ENCODE measurements at regions not wholly inside any gene's neighbourhood (a gene's known extent, or its start where the extent isn't known, plus 50 kb on each side); places are given as distances from the start of the nearest gene placed in this dataset.

GRCh38 chr4:170425040-170425439 is 335.3 kb upstream of the AADAT start:
- DNase-seq (ENCODE audit: low read depth in 1 of 2, low spot score in 2 of 2), result no peak
- H3K18ac ChIP-seq (ENCODE audit: extremely low read depth, low read length), result no peak overlapping the region
- no peak overlapping the region for H3K4ac ChIP-seq (replicated peaks; ENCODE audit: insufficient read length, low read depth, low read length)
- no peaks in the 10 kb centered on the region for H4K20me1 ChIP-seq (replicated peaks in 1 of 2; ENCODE audit: control insufficient read depth in 1 of 2, insufficient read depth in 2 of 2, low read length in 2 of 2)
- FAIRE-seq, result no peak
- WGBS, 2 experiments (ENCODE audit: extremely low coverage in 1 of 2, insufficient coverage in 1 of 2, insufficient read length in 1 of 2, insufficient replicate concordance in 2 of 2, low coverage in 1 of 2, low lambda C conversion rate in 2 of 2, missing lambda C conversion rate in 1 of 2), result 90% methylated on average over 1 of the region's 1 CpG; no CpG with 5 or more reads in 1 of the 2 experiments
- no peaks in the 10 kb centered on the region for H3K79me2 ChIP-seq (ENCODE audit: control insufficient read depth in 1 of 2, insufficient read depth in 2 of 2, low read length in 2 of 2)
- CTCF ChIA-PET (ENCODE audit: partially characterized antibody), result no interaction called here
- H4K91ac ChIP-seq (replicated peaks; ENCODE audit: insufficient read length, low read length), result no peak overlapping the region
- no peaks in the 10 kb centered on the region for H3K23me2 ChIP-seq (ENCODE audit: low read depth, low read length)
- no peak overlapping the region for H4K8ac ChIP-seq (ENCODE audit: extremely low read depth, insufficient read depth, low read length)
- H2AFZ ChIP-seq (ENCODE audit: low read length), result no peak overlapping the region
- no peak overlapping the region for H2BK20ac ChIP-seq (ENCODE audit: low read length)
- H4K5ac ChIP-seq (ENCODE audit: insufficient read length, low read depth, low read length), result no peak overlapping the region
- no peak overlapping the region for H3K14ac ChIP-seq (ENCODE audit: insufficient read length)
- no peaks in the 10 kb centered on the region for H3K9me3 ChIP-seq (ENCODE audit: insufficient read depth in 2 of 2, low read depth in 1 of 2, low read length in 1 of 2)
- no peak overlapping the region for H3K23ac ChIP-seq (ENCODE audit: insufficient read length)
- no peak overlapping the region for H3K9ac ChIP-seq (replicated peaks in 1 of 4; ENCODE audit: extremely low read depth in 1 of 4, low read depth in 3 of 4, low read length in 3 of 4)
- no peaks in the 10 kb centered on the region for H3K27me3 ChIP-seq (replicated peaks in 1 of 4; ENCODE audit: control insufficient read depth in 3 of 4, extremely low read depth in 1 of 4, insufficient read depth in 3 of 4, low read length in 3 of 4)
- no peak overlapping the region for H2BK120ac ChIP-seq (replicated peaks; ENCODE audit: low read depth, low read length)
- H2BK12ac ChIP-seq (ENCODE audit: low read depth, low read length), result no peak overlapping the region
- no peak overlapping the region for H3K27ac ChIP-seq (ENCODE audit: low read depth, low read length)
- POLR2A ChIA-PET (ENCODE audit: partially characterized antibody), result no interaction called here
- no peak overlapping the region for H3K4me2 ChIP-seq (ENCODE audit: insufficient read depth in 1 of 2, low read depth in 2 of 2, low read length in 2 of 2)
- no peak overlapping the region for H3K4me3 ChIP-seq (ENCODE audit: extremely low read depth in 1 of 4, insufficient read depth in 2 of 4, low read depth in 3 of 4, low read length in 4 of 4)
- TF ChIP-seq, protein P1, sequence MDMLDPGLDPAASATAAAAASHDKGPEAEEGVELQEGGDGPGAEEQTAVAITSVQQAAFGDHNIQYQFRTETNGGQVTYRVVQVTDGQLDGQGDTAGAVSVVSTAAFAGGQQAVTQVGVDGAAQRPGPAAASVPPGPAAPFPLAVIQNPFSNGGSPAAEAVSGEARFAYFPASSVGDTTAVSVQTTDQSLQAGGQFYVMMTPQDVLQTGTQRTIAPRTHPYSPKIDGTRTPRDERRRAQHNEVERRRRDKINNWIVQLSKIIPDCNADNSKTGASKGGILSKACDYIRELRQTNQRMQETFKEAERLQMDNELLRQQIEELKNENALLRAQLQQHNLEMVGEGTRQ (IDR thresholded peaks at IDR 0.05; ENCODE audit: low read length), result no peak
- no peak overlapping the region for H2AK5ac ChIP-seq (ENCODE audit: low read depth, low read length)
- no peaks in the 10 kb centered on the region for H3K36me3 ChIP-seq (ENCODE audit: control insufficient read depth in 2 of 4, insufficient read depth in 4 of 4, low read length in 3 of 4)
- no peaks in the 10 kb centered on the region for H3K79me1 ChIP-seq (ENCODE audit: low read depth, low read length)
- no peak overlapping the region for H2BK5ac ChIP-seq (ENCODE audit: low read depth, low read length)
- no peak overlapping the region for H2BK15ac ChIP-seq (ENCODE audit: low read length)
- H3K56ac ChIP-seq (replicated peaks; ENCODE audit: insufficient read length, low read depth, low read length), result no peak overlapping the region
- H3K4me1 ChIP-seq (replicated peaks in 1 of 4; ENCODE audit: control insufficient read depth in 3 of 4, insufficient read depth in 4 of 4, low read length in 3 of 4), result peaks cover 0 to 5% (median 2%) of the 10 kb centered on the region in 4 experiments; a peak in 2 of 7 replicates
